Panc1 (cell line): ENCODE measurements at regions not wholly inside any gene's neighbourhood (a gene's known extent, or its start where the extent isn't known, plus 50 kb on each side); places are given as distances from the start of the nearest gene placed in this dataset.

Experiments used
- CTCF ChIP-seq: fragments of 450-650 bp; IDR thresholded peaks from 2 replicates; pipeline ENCODE4 v1.5.1; 2017; ENCODE audit warnings: mild to moderate bottlenecking
- REST ChIP-seq, 2 experiments: IDR thresholded peaks; 2 replicates each; pipeline ENCODE4 v1.6.1; 2011 to 2012; ENCODE audit warnings: low read depth in 2 of 2, control low read depth in 1 of 2, low read length in 1 of 2, mild to moderate bottlenecking in 1 of 2, moderate library complexity in 1 of 2; ENCODE audit not compliant: insufficient read depth in 1 of 2

GRCh38 chr18:11553098-11553940, 56.1 kb upstream of the SLC35G4 start:
- peak; percentile 89 for TF ChIP-seq CTCF
- no peak for TF ChIP-seq REST (IDR thresholded peaks at IDR 0.05; ENCODE audit: insufficient read depth in 1 of 2, low read depth in 2 of 2, low read length in 1 of 2)
